ENCODE measurements at regions not wholly inside any gene's neighbourhood (a gene's known extent, or its start where the extent isn't known, plus 50 kb on each side); places are given as distances from the start of the nearest gene placed in this dataset.

DNA sequence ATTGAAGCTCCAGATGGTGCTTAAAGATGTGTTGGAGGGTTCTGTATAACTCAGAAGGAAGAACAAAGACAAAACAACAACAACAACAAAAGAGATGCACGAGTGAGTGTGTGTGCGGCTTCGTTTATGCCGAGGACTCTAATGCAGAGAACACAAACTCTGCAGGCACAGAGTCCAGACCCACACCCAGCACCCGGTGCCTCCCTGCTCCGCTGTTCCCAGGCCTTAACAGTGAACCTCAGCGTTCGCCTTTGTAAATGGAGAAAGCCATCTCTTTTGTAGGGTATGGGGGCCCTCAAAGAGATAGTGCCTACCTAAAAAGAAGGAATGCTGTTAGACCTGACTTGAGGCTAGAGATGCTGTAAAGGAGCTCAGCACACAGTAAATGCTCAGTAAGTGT is 243.3 kb downstream of the ERMARD start:
- Mint-ChIP-seq H3K9me3 (peaks cover 0 to 2% (median 0%) of the 10 kb centered on the region in 9 donors), H3K4me3 (no peak overlapping the region)

DNA sequence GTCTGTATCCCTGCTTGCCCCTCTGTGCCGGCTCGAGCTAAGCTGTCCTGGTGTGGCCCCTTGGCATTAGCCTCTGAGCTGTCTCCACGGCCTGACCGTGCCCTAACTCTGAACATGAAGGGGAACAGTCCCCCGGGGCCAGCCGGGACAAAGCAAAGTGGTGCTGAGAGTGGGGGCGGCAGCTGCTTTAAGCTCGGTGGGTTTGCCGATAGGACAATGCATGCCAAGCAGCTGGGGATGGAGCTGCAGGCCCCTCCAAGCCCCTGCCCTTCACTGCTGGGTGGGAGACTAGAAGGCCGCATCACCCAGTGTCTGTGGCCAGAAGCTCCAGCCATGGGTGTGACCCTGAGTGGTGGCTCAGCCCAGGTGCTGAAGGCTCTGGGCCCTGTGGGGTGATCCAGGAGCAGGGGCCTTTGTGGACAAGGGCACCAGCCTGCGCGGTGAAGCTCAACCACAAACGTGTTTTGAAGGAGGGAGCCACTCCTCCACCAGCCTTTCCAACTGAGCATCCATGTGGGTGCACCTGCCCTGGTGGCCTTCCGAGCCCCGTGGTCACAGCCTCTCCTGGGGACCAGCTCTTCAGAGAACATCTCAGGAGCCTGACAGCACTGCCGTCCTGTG is 242.5 kb downstream of the ERMARD start:
- POLR2A ChIA-PET, result no interaction called here
- H3K9me3 Mint-ChIP-seq, result no peaks in the 10 kb centered on the region
- peaks cover 20 to 38% (median 33%) of the 10 kb centered on the region in 4 donors for H3K4me1 Mint-ChIP-seq
- ATAC-seq (no peak), DNase-seq (peak in 1 of 10 donors; percentile 15)
- H3K36me3 Mint-ChIP-seq, result no peaks in the 10 kb centered on the region
- peak overlapping the region in 2 of 10 donors; percentile 63 to 72 for H3K27ac Mint-ChIP-seq
- peak overlapping the region in 1 of 10 donors; percentile 33 for H3K4me3 Mint-ChIP-seq
- peaks cover 0 to 2% (median 0%) of the 10 kb centered on the region in 5 donors for H3K27me3 Mint-ChIP-seq

More for the DNA sequence above, 243.3 kb downstream of the ERMARD start:
- ATAC-seq (no peak), DNase-seq (peak in 1 of 10 donors; percentile 7)
- no peak overlapping the region for H3K27ac Mint-ChIP-seq
- H3K4me1 Mint-ChIP-seq, result peaks cover 16 to 31% (median 27%) of the 10 kb centered on the region in 4 donors
- no peaks in the 10 kb centered on the region for H3K36me3 Mint-ChIP-seq
- POLR2A ChIA-PET, result no interaction called here
- peaks cover 0 to 2% (median 0%) of the 10 kb centered on the region in 5 donors for H3K27me3 Mint-ChIP-seq

DNA sequence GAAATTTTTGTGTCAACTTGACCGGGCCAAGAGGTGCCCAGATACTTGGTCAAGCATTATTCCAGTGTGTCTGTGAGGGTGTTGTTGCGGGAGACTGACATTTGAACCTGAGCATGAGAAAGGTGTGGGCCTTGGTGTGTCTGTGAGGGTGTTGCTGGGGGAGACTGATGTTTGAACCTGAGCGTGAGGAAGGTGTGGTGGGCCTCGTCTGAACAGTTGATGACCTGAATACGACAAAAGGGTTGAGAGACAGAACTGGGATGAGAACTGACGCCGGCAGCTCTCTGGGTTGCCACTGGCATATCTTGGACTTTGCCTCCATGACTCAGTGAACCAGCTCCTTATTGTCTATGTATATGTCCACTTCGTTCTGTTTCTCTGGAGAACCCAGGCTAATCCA is 240.5 kb downstream of the ERMARD start:
- no peak for DNase-seq
- no peak for ATAC-seq
- peak overlapping the region in 2 of 10 donors; percentile 15 to 53 for H3K4me3 Mint-ChIP-seq
- peaks cover 20 to 38% (median 33%) of the 10 kb centered on the region in 4 donors for H3K4me1 Mint-ChIP-seq
- H3K27ac Mint-ChIP-seq, result peak overlapping the region in 7 of 10 donors; percentile 11 to 53 (median 38)
- H3K36me3 Mint-ChIP-seq, result no peaks in the 10 kb centered on the region
- H3K9me3 Mint-ChIP-seq, result no peaks in the 10 kb centered on the region
- no peaks in the 10 kb centered on the region for H3K27me3 Mint-ChIP-seq
- POLR2A ChIA-PET, result interaction anchor here (0.9 kb wide), 1 partner anchor 303 kb away, joined by 3 read pairs; no protein-coding TSS in a partner anchor

DNA sequence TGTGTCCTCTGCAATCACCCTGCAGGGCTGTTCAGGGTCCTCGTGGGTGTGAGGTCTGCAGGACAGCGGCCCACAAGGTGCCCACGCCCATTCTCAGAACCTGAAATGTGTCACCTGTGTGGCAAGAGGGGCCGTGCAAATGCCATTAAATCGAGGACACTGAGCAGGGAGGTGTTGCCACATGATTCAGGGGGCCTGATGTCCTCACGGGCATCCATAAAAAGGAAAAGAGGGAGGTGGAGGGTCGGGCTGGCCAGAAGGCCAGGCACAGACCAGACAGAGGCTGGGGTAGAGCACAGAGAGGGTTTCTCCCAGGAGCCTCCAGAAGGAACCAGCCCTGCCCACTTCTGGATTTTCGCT is 239.6 kb downstream of the ERMARD start:
- POLR2A ChIA-PET, result no interaction called here
- no peak for DNase-seq
- Mint-ChIP-seq H3K9me3 (no peaks in the 10 kb centered on the region), H3K27ac (peak overlapping the region in 3 of 10 donors; percentile 11 to 88 (median 44)), H3K27me3 (no peaks in the 10 kb centered on the region), H3K4me3 (no peak overlapping the region), H3K4me1 (peaks cover 20 to 38% (median 33%) of the 10 kb centered on the region in 4 donors), H3K36me3 (no peaks in the 10 kb centered on the region)
- no peak for ATAC-seq

- peak; percentile 91 to 95 for ATAC-seq
Measured at GRCh38 chr6:169990095-169991030, 238.9 kb downstream of the ERMARD start.

GRCh38 chr6:169989594-169989993 is 238.2 kb downstream of the ERMARD start:
- no peak for DNase-seq
- no peaks in the 10 kb centered on the region for H3K9me3 Mint-ChIP-seq
- ATAC-seq, result no peak
- H3K27me3 Mint-ChIP-seq, result no peaks in the 10 kb centered on the region
- H3K27ac Mint-ChIP-seq, result peak overlapping the region in 6 of 10 donors; percentile 28 to 95 (median 82)
- POLR2A ChIA-PET, result interaction anchor here (0.5 kb wide), 1 partner anchor 100 kb away, joined by 3 read pairs; no protein-coding TSS in a partner anchor
- no peaks in the 10 kb centered on the region for H3K36me3 Mint-ChIP-seq
- peak overlapping the region in 9 of 10 donors; percentile 62 to 86 (median 73) for H3K4me3 Mint-ChIP-seq
- H3K4me1 Mint-ChIP-seq, result peaks cover 20 to 38% (median 33%) of the 10 kb centered on the region in 4 donors

More at GRCh38 chr6:169990095-169991030, 238.9 kb downstream of the ERMARD start:
- H3K27me3 Mint-ChIP-seq, result no peaks in the 10 kb centered on the region
- DNase-seq, result peak in 9 of 10 donors; percentile 13 to 73 (median 50)
- peaks cover 20 to 38% (median 33%) of the 10 kb centered on the region in 4 donors for H3K4me1 Mint-ChIP-seq
- POLR2A ChIA-PET, result interaction anchor here (0.5 kb wide), 1 partner anchor 99 kb away, joined by 3 read pairs; no protein-coding TSS in a partner anchor
- H3K36me3 Mint-ChIP-seq, result no peaks in the 10 kb centered on the region
- H3K9me3 Mint-ChIP-seq, result no peaks in the 10 kb centered on the region
- H3K4me3 Mint-ChIP-seq, result peak overlapping the region; percentile 62 to 86 (median 74)
- H3K27ac Mint-ChIP-seq, result peak overlapping the region; percentile 28 to 95 (median 83)

DNA sequence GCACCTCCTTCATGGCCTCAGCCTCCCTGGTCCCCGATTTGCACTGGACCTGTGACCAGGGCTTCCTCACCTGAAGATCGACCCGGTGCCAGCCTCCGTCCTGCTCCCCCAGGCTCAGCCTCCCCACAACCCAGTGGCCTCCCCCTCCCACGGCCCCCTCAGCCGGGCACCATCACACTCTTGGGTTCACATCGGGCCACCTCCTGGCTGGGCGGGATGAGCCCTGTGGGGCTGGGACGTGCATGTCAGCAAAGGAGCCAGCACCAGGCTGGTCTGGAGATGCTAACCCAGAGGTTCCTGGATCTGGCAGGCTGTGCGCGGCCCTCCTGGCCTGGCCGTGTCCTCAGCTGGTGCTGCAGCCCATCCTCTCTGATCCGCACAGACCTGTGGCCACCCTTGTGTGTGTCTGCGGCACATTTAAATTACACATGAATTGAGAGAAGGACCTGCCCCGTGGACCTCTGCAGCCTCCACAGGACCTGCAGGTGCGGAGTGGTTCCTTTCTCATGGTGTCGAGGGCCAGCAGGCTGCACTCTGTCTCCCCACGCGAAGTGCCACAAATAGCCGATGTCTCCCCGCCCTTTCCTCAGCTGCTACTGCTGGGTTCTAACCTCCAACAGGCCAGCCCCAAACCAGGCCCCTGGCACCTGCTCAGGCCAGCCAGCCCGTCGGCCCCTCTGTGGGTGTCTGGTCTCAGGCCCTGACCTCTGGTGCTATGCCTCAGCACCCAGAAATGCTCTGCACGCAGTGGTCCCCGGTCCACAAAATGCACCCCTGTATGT is 237.5 kb downstream of the ERMARD start:
- H3K27ac Mint-ChIP-seq, result peak overlapping the region in 5 of 10 donors; percentile 35 to 88 (median 57)
- peak in 1 of 10 donors; percentile 34 for DNase-seq
- H3K4me1 Mint-ChIP-seq, result peaks cover 20 to 38% (median 33%) of the 10 kb centered on the region in 4 donors
- no peak for ATAC-seq
- no peaks in the 10 kb centered on the region for H3K36me3 Mint-ChIP-seq
- POLR2A ChIA-PET, result no interaction called here
- H3K27me3 Mint-ChIP-seq, result no peaks in the 10 kb centered on the region
- H3K4me3 Mint-ChIP-seq, result peak overlapping the region in 2 of 10 donors; percentile 62 to 80
- no peaks in the 10 kb centered on the region for H3K9me3 Mint-ChIP-seq

DNA sequence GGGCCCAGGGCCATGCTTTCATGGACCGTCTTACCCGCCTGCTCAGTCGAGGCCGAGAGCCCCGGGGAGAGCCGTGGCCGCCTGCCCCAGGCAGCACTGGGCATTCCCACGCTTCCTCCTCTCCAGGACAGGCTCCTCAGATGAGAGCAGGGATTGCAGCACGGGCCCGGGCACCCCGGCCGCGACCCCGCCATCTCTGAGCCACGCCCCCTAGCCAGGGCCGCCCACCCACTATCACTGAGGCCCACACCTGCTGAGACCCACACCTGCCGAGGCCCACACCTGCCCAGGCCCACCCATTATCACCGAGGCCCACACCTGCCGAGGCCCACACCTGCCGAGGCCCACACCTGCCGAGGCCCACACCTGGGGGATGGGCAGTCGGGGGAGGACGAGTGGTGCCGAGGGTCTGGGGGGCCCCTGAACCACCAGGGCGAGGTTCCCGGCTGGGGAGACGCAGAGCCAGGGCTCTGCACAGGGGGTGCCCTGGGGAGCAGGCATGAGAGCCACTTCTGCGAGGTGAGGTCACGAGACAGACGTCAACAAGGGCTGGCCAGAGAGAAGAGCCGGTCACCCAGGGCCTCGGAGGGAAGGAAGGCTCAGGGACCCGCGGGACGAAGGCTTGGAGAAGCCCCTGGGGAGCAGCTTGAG is 235.6 kb downstream of the ERMARD start:
- peaks cover 16 to 26% (median 22%) of the 10 kb centered on the region in 4 donors for H3K4me1 Mint-ChIP-seq
- H3K9me3 Mint-ChIP-seq, result no peaks in the 10 kb centered on the region
- H3K4me3 Mint-ChIP-seq, result no peak overlapping the region
- POLR2A ChIA-PET, result no interaction called here
- H3K27me3 Mint-ChIP-seq, result no peaks in the 10 kb centered on the region
- DNase-seq, result no peak
- ATAC-seq, result no peak
- H3K36me3 Mint-ChIP-seq, result no peaks in the 10 kb centered on the region
- H3K27ac Mint-ChIP-seq, result peak overlapping the region in 1 of 10 donors; percentile 48

DNA sequence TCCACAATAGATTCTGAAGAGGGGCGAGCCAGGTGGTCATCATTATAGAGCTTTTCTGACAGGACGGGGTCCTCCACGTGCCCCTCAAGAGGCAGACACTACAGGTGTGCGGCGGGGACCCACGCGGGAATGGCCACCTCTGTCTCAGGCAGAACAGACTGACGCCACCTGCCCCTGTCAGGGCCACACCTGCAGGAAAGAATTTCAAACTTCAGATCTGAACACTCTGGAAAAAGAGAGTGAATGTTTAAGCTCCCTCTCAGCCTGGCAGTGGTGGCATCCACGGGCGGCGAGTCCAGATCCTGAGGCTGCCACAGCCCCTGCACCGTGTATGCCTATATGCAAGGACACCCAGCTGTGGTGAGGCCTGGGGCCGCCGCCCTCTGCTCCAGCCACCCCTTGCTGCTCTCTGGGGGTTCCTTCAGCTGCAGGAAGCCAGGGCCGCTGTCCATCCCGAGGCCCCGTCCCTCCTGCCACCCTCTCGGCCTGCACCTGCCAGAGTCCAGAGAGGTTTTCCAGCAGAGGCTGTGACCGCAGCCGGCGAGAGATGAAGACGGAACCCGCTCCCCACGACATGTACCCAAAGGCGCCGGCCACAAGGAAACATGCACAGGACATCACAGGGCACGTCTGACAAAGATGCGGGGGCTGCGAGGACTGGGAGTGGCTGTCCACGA is 234.9 kb downstream of the ERMARD start:
- Mint-ChIP-seq H3K9me3 (no peaks in the 10 kb centered on the region), H3K27me3 (no peaks in the 10 kb centered on the region), H3K4me1 (peaks cover 12 to 19% (median 15%) of the 10 kb centered on the region in 4 donors), H3K4me3 (no peak overlapping the region), H3K27ac (no peak overlapping the region), H3K36me3 (no peaks in the 10 kb centered on the region)
- DNase-seq (peak in 1 of 10 donors; percentile 54), ATAC-seq (no peak)
- POLR2A ChIA-PET, result no interaction called here

GRCh38 chr6:169985121-169986015 is 233.9 kb downstream of the ERMARD start:
- H3K36me3 Mint-ChIP-seq, result no peaks in the 10 kb centered on the region
- POLR2A ChIA-PET, result no interaction called here
- no peaks in the 10 kb centered on the region for H3K27me3 Mint-ChIP-seq
- no peaks in the 10 kb centered on the region for H3K9me3 Mint-ChIP-seq
- no peak overlapping the region for H3K4me3 Mint-ChIP-seq
- peak in 1 of 10 donors; percentile 45 for DNase-seq
- peaks cover 9 to 13% (median 12%) of the 10 kb centered on the region in 4 donors for H3K4me1 Mint-ChIP-seq
- no peak overlapping the region for H3K27ac Mint-ChIP-seq
- no peak for ATAC-seq

Measured in naive thymus-derived CD8-positive, alpha-beta T cell (primary cell).